ENCODE measurements at regions not wholly inside any gene's neighbourhood (a gene's known extent, or its start where the extent isn't known, plus 50 kb on each side); places are given as distances from the start of the nearest gene placed in this dataset.

- TF ChIP-seq CTCF (IDR thresholded peaks at IDR 0.05; ENCODE audit: borderline replicate concordance, control extremely low read depth, extremely low read depth, insufficient read depth, missing control alignments): no peak
- no peak for DNase-seq (ENCODE audit: low spot score)
- in situ Hi-C loops (cut with MboI; ENCODE audit: low sequenced_read_pairs, unreplicated experiment): no loop called here
Measured at GRCh38 chr7:153423210-153423590, 629.0 kb upstream of the DPP6 start.

- DNase-seq (ENCODE audit: low spot score): no peak
- in situ Hi-C loops (cut with MboI; ENCODE audit: low sequenced_read_pairs, unreplicated experiment): no loop called here
Measured at GRCh38 chr7:153430931-153431330, 621.3 kb upstream of the DPP6 start.

GRCh38 chr7:153432063-153432462 is 620.1 kb upstream of the DPP6 start:
- no peak for DNase-seq (ENCODE audit: low spot score)
- in situ Hi-C loops (cut with MboI; ENCODE audit: low sequenced_read_pairs, unreplicated experiment): no loop called here
- no peak for TF ChIP-seq CTCF (IDR thresholded peaks at IDR 0.05; ENCODE audit: borderline replicate concordance, control extremely low read depth, extremely low read depth, insufficient read depth, missing control alignments)

More at GRCh38 chr7:153430931-153431330, 621.3 kb upstream of the DPP6 start:
- no peak for TF ChIP-seq CTCF (IDR thresholded peaks at IDR 0.05; ENCODE audit: borderline replicate concordance, control extremely low read depth, extremely low read depth, insufficient read depth, missing control alignments)

- in situ Hi-C loops (cut with MboI; ENCODE audit: low sequenced_read_pairs, unreplicated experiment): no loop called here
- no peak for TF ChIP-seq CTCF (IDR thresholded peaks at IDR 0.05; ENCODE audit: borderline replicate concordance, control extremely low read depth, extremely low read depth, insufficient read depth, missing control alignments)
Measured at GRCh38 chr7:153433223-153433622, 619.0 kb upstream of the DPP6 start.

GRCh38 chr7:153440715-153441114 is 611.5 kb upstream of the DPP6 start:
- no peak for TF ChIP-seq CTCF (IDR thresholded peaks at IDR 0.05; ENCODE audit: borderline replicate concordance, control extremely low read depth, extremely low read depth, insufficient read depth, missing control alignments)
- no peak for DNase-seq (ENCODE audit: low spot score)
- in situ Hi-C loops (cut with MboI; ENCODE audit: low sequenced_read_pairs, unreplicated experiment): no loop called here

More at GRCh38 chr7:153433223-153433622, 619.0 kb upstream of the DPP6 start:
- DNase-seq (ENCODE audit: low spot score): no peak

- no peak for DNase-seq (ENCODE audit: low spot score)
- in situ Hi-C loops (cut with MboI; ENCODE audit: low sequenced_read_pairs, unreplicated experiment): no loop called here
- no peak for TF ChIP-seq CTCF (IDR thresholded peaks at IDR 0.05; ENCODE audit: borderline replicate concordance, control extremely low read depth, extremely low read depth, insufficient read depth, missing control alignments)
Measured at GRCh38 chr7:153443032-153443701, 609.0 kb upstream of the DPP6 start.
